H1 (cell line): ENCODE measurements at regions not wholly inside any gene's neighbourhood (a gene's known extent, or its start where the extent isn't known, plus 50 kb on each side); places are given as distances from the start of the nearest gene placed in this dataset.

Experiments
- CTCF ChIA-PET: fragments of 300-600 bp; sonication (Branson Sonifier 250); formaldehyde crosslinking; loops from one replicate; lab custom pipeline; 2021; ENCODE audit not compliant: partially characterized antibody; lab: Charles Lee
- POLR2A ChIA-PET: fragments of 300-600 bp; sonication (Branson Sonifier 250); formaldehyde crosslinking; loops from one replicate; lab custom pipeline; 2021; ENCODE audit warnings: inconsistent platforms; ENCODE audit not compliant: partially characterized antibody; lab: Charles Lee
- DNase-seq, 2 experiments: peaks; one replicate each; pipeline versions ENCODE4 v3.0.0 to v3.0.0-alpha.2; 2010 to 2022; ENCODE audit warnings: low spot score in 2 of 2, low read depth in 1 of 2, mixed read lengths in 1 of 2
- FAIRE-seq: peaks from 2 replicates; lab custom pipeline; 2011; peaks lifted over from hg19 to GRCh38; lab: Jason Lieb, UNC
- H2AFZ ChIP-seq: 2 replicates; pipeline ENCODE4 v1.8.1; 2012; ENCODE audit warnings: low read length, inconsistent platforms
- H2AK5ac ChIP-seq: 2 replicates; pipeline ENCODE4 v1.6.1; 2013; ENCODE audit warnings: low read depth, low read length
- H2BK120ac ChIP-seq: replicated peaks from 2 replicates; pipeline ENCODE3; 2013; ENCODE audit warnings: low read depth, low read length, inconsistent platforms
- H2BK12ac ChIP-seq: 2 replicates; pipeline ENCODE4 v1.6.1; 2013; ENCODE audit warnings: low read depth, low read length
- H2BK15ac ChIP-seq: 2 replicates; pipeline ENCODE4 v1.6.1; 2013; ENCODE audit warnings: low read length
- H2BK20ac ChIP-seq: 2 replicates; pipeline ENCODE4 v1.6.1; 2013; ENCODE audit warnings: low read length
- H2BK5ac ChIP-seq: 2 replicates; pipeline ENCODE4 v1.6.1; 2013; ENCODE audit warnings: low read depth, low read length
- H3K14ac ChIP-seq: 2 replicates; pipeline ENCODE4 v1.6.1; 2013; ENCODE audit warnings: inconsistent platforms; ENCODE audit not compliant: insufficient read length
- H3K18ac ChIP-seq: 2 replicates; pipeline ENCODE4 v1.6.1; 2013; ENCODE audit warnings: low read length; ENCODE audit errors: extremely low read depth
- H3K23ac ChIP-seq: 2 replicates; pipeline ENCODE4 v1.6.1; 2013; ENCODE audit warnings: inconsistent platforms; ENCODE audit not compliant: insufficient read length
- H3K23me2 ChIP-seq: 2 replicates; pipeline ENCODE4 v1.6.1; 2013; ENCODE audit warnings: low read depth, low read length
- H3K27ac ChIP-seq: 2 replicates; pipeline ENCODE4 v1.6.1; 2011; ENCODE audit warnings: low read depth, low read length, inconsistent platforms
- H3K27me3 ChIP-seq, 4 experiments: replicated peaks in 1 of 4; 1 replicate in 1 of 4; 2 replicates in 3 of 4; pipeline versions ENCODE4 v1.6.1 to v1.8.1; 2011 to 2013; ENCODE audit warnings: low read length in 3 of 4, mild to moderate bottlenecking in 3 of 4, inconsistent platforms in 2 of 4, mixed read lengths in 2 of 4, moderate library complexity in 1 of 4; ENCODE audit not compliant: control insufficient read depth in 3 of 4, insufficient read depth in 3 of 4; ENCODE audit errors: extremely low read depth in 1 of 4
- H3K36me3 ChIP-seq, 4 experiments: 2 replicates each; pipeline versions ENCODE4 v1.6.1 to v1.8.1; 2011 to 2013; ENCODE audit warnings: mild to moderate bottlenecking in 4 of 4, low read length in 3 of 4, moderate library complexity in 2 of 4, control low read depth in 1 of 4, inconsistent platforms in 1 of 4; ENCODE audit not compliant: insufficient read depth in 4 of 4, control insufficient read depth in 2 of 4
- H3K4ac ChIP-seq: replicated peaks from 2 replicates; pipeline ENCODE3; 2013; ENCODE audit warnings: low read length, low read depth, mixed read lengths, inconsistent platforms; ENCODE audit not compliant: insufficient read length
- H3K4me1 ChIP-seq, 4 experiments: replicated peaks in 1 of 4; 1 replicate in 1 of 4; 2 replicates in 3 of 4; pipeline versions ENCODE4 v1.6.1 to v1.8.1; 2011 to 2013; ENCODE audit warnings: low read length in 3 of 4, inconsistent platforms in 2 of 4, mixed read lengths in 1 of 4; ENCODE audit not compliant: insufficient read depth in 4 of 4, control insufficient read depth in 3 of 4
- H3K4me2 ChIP-seq, 2 experiments: 2 replicates each; pipeline versions ENCODE4 v1.6.1 to v1.8.1; 2011 to 2013; ENCODE audit warnings: low read depth in 2 of 2, low read length in 2 of 2, control low read depth in 1 of 2, inconsistent platforms in 1 of 2, mild to moderate bottlenecking in 1 of 2; ENCODE audit not compliant: insufficient read depth in 1 of 2
- H3K4me3 ChIP-seq, 4 experiments: fragments of 200-600, 300-600 bp in 1 of 4; sonication (generic), shearing (Covaris generic), sonication (Bioruptor Twin) in 1 of 4; 2 replicates each; pipeline versions ENCODE4 v1.5.1 to v1.8.1; 2011 to 2016; ENCODE audit warnings: low read length in 4 of 4, low read depth in 3 of 4, control low read depth in 2 of 4, inconsistent platforms in 2 of 4, mild to moderate bottlenecking in 2 of 4, mixed read lengths in 1 of 4, moderate library complexity in 1 of 4; ENCODE audit not compliant: insufficient read depth in 2 of 4; ENCODE audit errors: extremely low read depth in 1 of 4
- H3K56ac ChIP-seq: replicated peaks from 2 replicates; pipeline ENCODE3; 2013; ENCODE audit warnings: low read depth, mild to moderate bottlenecking, mixed read lengths, low read length, inconsistent platforms; ENCODE audit not compliant: insufficient read length
- H3K79me1 ChIP-seq: 2 replicates; pipeline ENCODE4 v1.6.1; 2013; ENCODE audit warnings: low read depth, low read length, control low read depth
- H3K79me2 ChIP-seq, 2 experiments: 2 replicates each; pipeline versions ENCODE4 v1.6.1 to v1.8.1; 2012 to 2013; ENCODE audit warnings: low read length in 2 of 2, mild to moderate bottlenecking in 2 of 2, inconsistent platforms in 1 of 2; ENCODE audit not compliant: insufficient read depth in 2 of 2, control insufficient read depth in 1 of 2
- H3K9ac ChIP-seq, 4 experiments: replicated peaks in 1 of 4; 1 replicate in 1 of 4; 2 replicates in 3 of 4; pipeline versions ENCODE4 v1.6.1 to v1.8.1; 2011 to 2013; ENCODE audit warnings: low read depth in 3 of 4, low read length in 3 of 4, control low read depth in 2 of 4, mild to moderate bottlenecking in 2 of 4, moderate library complexity in 2 of 4, inconsistent platforms in 1 of 4; ENCODE audit errors: extremely low read depth in 1 of 4
- H3K9me3 ChIP-seq, 2 experiments: 2 replicates each; pipeline versions ENCODE4 v1.6.1 to v1.8.1; 2012 to 2013; ENCODE audit warnings: mild to moderate bottlenecking in 2 of 2, moderate library complexity in 2 of 2, control low read depth in 1 of 2, inconsistent platforms in 1 of 2, low read depth in 1 of 2, low read length in 1 of 2, mixed read lengths in 1 of 2; ENCODE audit not compliant: insufficient read depth in 2 of 2
- H4K20me1 ChIP-seq, 2 experiments: replicated peaks in 1 of 2; 2 replicates each; pipeline versions ENCODE3 to v1.8.1; 2011 to 2013; ENCODE audit warnings: inconsistent platforms in 2 of 2, low read length in 2 of 2, mild to moderate bottlenecking in 1 of 2; ENCODE audit not compliant: insufficient read depth in 2 of 2, control insufficient read depth in 1 of 2
- H4K5ac ChIP-seq: 2 replicates; pipeline ENCODE4 v1.6.1; 2013; ENCODE audit warnings: low read length, low read depth, mixed read lengths, inconsistent platforms; ENCODE audit not compliant: insufficient read length
- H4K8ac ChIP-seq: 2 replicates; pipeline ENCODE4 v1.8.0; 2013; ENCODE audit warnings: mild to moderate bottlenecking, moderate library complexity, low read length, inconsistent platforms; ENCODE audit not compliant: insufficient read depth; ENCODE audit errors: extremely low read depth
- H4K91ac ChIP-seq: replicated peaks from 2 replicates; pipeline ENCODE3; 2013; ENCODE audit warnings: low read length, mixed read lengths, inconsistent platforms; ENCODE audit not compliant: insufficient read length
- BCL11A ChIP-seq, 2 experiments: IDR thresholded peaks; one replicate each; pipeline ENCODE4 v1.6.1; 2011; ENCODE audit warnings: low read depth in 2 of 2, low read length in 2 of 2, mild to moderate bottlenecking in 2 of 2
- CTBP2 ChIP-seq: IDR thresholded peaks from 2 replicates; pipeline ENCODE4 v1.7.0; 2011; ENCODE audit warnings: borderline replicate concordance, mild to moderate bottlenecking, moderate library complexity, mixed read lengths, low read length; ENCODE audit not compliant: insufficient read depth, insufficient read length
- PHF8 ChIP-seq: fragments of 200-600 bp; sonication (generic); conservative IDR thresholded peaks from 2 replicates; pipeline ENCODE4 v1.7.1; 2012; ENCODE audit warnings: low read depth, mild to moderate bottlenecking, inconsistent platforms, low read length, moderate library complexity
- SIN3A ChIP-seq, 2 experiments: IDR thresholded peaks in 1 of 2; conservative IDR thresholded peaks in 1 of 2; 2 replicates each; pipeline ENCODE4 v1.6.1; 2011 to 2012; ENCODE audit warnings: low read length in 2 of 2, improper control_type of control experiment in 1 of 2, low read depth in 1 of 2, mild to moderate bottlenecking in 1 of 2
- WGBS, 2 experiments: shearing (Covaris generic) in 1 of 2; methylation state at CpG; one replicate each; pipeline versions ENCODE4 v1.1.6 to v1.1.7; 2013 to 2015; ENCODE audit warnings: low lambda C conversion rate in 2 of 2, mixed read lengths in 2 of 2, inconsistent platforms in 1 of 2, low coverage in 1 of 2, missing lambda C conversion rate in 1 of 2; ENCODE audit not compliant: insufficient replicate concordance in 2 of 2, insufficient coverage in 1 of 2, insufficient read length in 1 of 2; ENCODE audit errors: extremely low coverage in 1 of 2, missing lambda C conversion rate in 1 of 2; 5-methylcytosine and 5-hydroxymethylcytosine counted together

DNA sequence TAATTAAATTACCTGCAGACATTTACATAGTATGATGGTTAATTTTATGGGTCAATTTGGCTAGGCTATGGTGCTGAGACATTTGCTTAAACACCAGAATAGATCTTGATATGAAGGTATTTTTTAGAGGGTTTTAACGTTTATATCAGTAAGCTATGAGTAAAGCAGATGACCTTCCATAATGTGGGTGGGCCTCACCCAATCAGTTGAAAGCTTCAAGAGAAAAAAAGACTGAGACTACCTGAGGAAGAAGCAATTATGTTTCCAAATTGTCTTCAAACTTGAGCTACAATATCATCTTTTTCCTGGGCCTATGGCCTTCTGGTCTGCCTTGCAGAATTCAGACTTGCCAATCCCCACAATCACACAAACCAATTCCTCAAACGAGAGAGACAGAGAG is 498.8 kb upstream of the API5 start:
- Histone ChIP-seq H3K27ac (no peak overlapping the region), H2AK5ac (no peak overlapping the region), H3K79me2 (no peaks in the 10 kb centered on the region), H3K4me3 (no peak overlapping the region), H3K4ac (no peak overlapping the region), H3K27me3 (no peaks in the 10 kb centered on the region), H3K23me2 (no peaks in the 10 kb centered on the region), H3K36me3 (no peaks in the 10 kb centered on the region), H3K18ac (no peak overlapping the region), H4K20me1 (no peaks in the 10 kb centered on the region), H2BK15ac (no peak overlapping the region), H3K4me1 (no peaks in the 10 kb centered on the region), H3K56ac (no peak overlapping the region), H2AFZ (no peak overlapping the region), H3K4me2 (no peak overlapping the region), H4K5ac (no peak overlapping the region), H2BK120ac (no peak overlapping the region), H4K91ac (no peak overlapping the region), H3K23ac (no peak overlapping the region), H4K8ac (no peak overlapping the region), H2BK20ac (no peak overlapping the region), H2BK12ac (no peak overlapping the region), H3K9me3 (no peaks in the 10 kb centered on the region), H2BK5ac (no peak overlapping the region), H3K79me1 (no peaks in the 10 kb centered on the region), H3K14ac (no peak overlapping the region), H3K9ac (no peak overlapping the region)
- WGBS, 2 experiments, result 81% methylated on average over 2 of the region's 2 CpGs; no CpG with 5 or more reads in 1 of the 2 experiments
- TF ChIP-seq PHF8, result no peak
- no peak for TF ChIP-seq CTBP2
- TF ChIP-seq SIN3A (conservative IDR thresholded peaks at IDR 0.05 in 1 of 2, IDR thresholded peaks at IDR 0.05 in 1 of 2; ENCODE audit: low read depth in 1 of 2, low read length in 2 of 2), result no peak
- TF ChIP-seq BCL11A (IDR thresholded peaks at IDR 0.05; ENCODE audit: low read depth in 2 of 2, low read length in 2 of 2), result no peak
- CTCF ChIA-PET, result interaction anchor here (0.8 kb wide), 1 partner anchor 11 kb away, joined by 3 read pairs; no protein-coding TSS in a partner anchor
- POLR2A ChIA-PET, result no interaction called here
- no peak for FAIRE-seq
- DNase-seq, result no peak
